HG02885 (cell line): ENCODE measurements at regions not wholly inside any gene's neighbourhood (a gene's known extent, or its start where the extent isn't known, plus 50 kb on each side); places are given as distances from the start of the nearest gene placed in this dataset.
"Not testable (repeated sequence)": the region's sequence is repeated elsewhere in the genome, so short reads cannot be mapped to it uniquely, and the experiment has no call there.

Source experiments
- ATAC-seq: cut with Tn5 transposase; IDR thresholded peaks from one replicate; pipeline ENCODE4 v1.9.1; 2021; ENCODE audit warnings: mild to moderate bottlenecking; ENCODE audit not compliant: unreplicated experiment, poor library complexity

GRCh38 chr20:48411919-48412522 lies 415.8 kb downstream of the PREX1 start:
- no peak for ATAC-seq

GRCh38 chr20:48411245-48411644 lies 416.6 kb downstream of the PREX1 start:
- no peak for ATAC-seq

- no peak for ATAC-seq
Measured at GRCh38 chr20:48409055-48409615, 418.7 kb downstream of the PREX1 start.

- no peak for ATAC-seq
Measured at GRCh38 chr20:48407710-48408109, 420.1 kb downstream of the PREX1 start.

GRCh38 chr20:48406912-48407340 lies 420.9 kb downstream of the PREX1 start:
- ATAC-seq = no peak

- ATAC-seq = no peak
Measured at GRCh38 chr20:48406498-48406897, 421.3 kb downstream of the PREX1 start.

GRCh38 chr20:48405909-48406308 lies 421.9 kb downstream of the PREX1 start:
- ATAC-seq = no peak

GRCh38 chr20:48404598-48404997 lies 423.2 kb downstream of the PREX1 start:
- ATAC-seq = no peak

GRCh38 chr20:48403167-48403761 lies 424.5 kb downstream of the PREX1 start:
- ATAC-seq = no peak

GRCh38 chr20:48401359-48401758 lies 426.4 kb downstream of the PREX1 start:
- no peak for ATAC-seq

GRCh38 chr20:48400009-48400408 lies 427.8 kb downstream of the PREX1 start:
- no peak for ATAC-seq

GRCh38 chr20:48398506-48399449 lies 429.0 kb downstream of the PREX1 start:
- ATAC-seq = no peak

GRCh38 chr20:48396981-48397861 lies 430.6 kb downstream of the PREX1 start:
- not testable (repeated sequence) for ATAC-seq

- ATAC-seq = no peak
Measured at GRCh38 chr20:48395816-48396546, 431.8 kb downstream of the PREX1 start.

GRCh38 chr20:48394415-48395081 lies 433.3 kb downstream of the PREX1 start:
- no peak for ATAC-seq

GRCh38 chr20:48393737-48394314 lies 434.0 kb downstream of the PREX1 start:
- ATAC-seq = no peak

GRCh38 chr20:48393311-48393685 lies 434.5 kb downstream of the PREX1 start:
- no peak for ATAC-seq
